Endothelial cell (in vitro differentiated cells): ENCODE measurements at regions not wholly inside any gene's neighbourhood (a gene's known extent, or its start where the extent isn't known, plus 50 kb on each side); places are given as distances from the start of the nearest gene placed in this dataset.

Experiments used
- DNase-seq: peaks from one replicate; pipeline ENCODE4 v3.0.0; 2021; ENCODE audit warnings: low spot score
- H3K27ac Mint-ChIP-seq: one replicate; pipeline ENCODE4 v1.8.0; 2021; ENCODE audit warnings: mixed read lengths, inconsistent platforms; ENCODE audit not compliant: unreplicated experiment
- H3K27me3 Mint-ChIP-seq: one replicate; pipeline ENCODE4 v1.8.0; 2021; ENCODE audit warnings: mild to moderate bottlenecking, moderate library complexity, mixed read lengths, inconsistent platforms; ENCODE audit not compliant: unreplicated experiment
- H3K36me3 Mint-ChIP-seq: one replicate; pipeline ENCODE4 v1.8.0; 2021; ENCODE audit warnings: mild to moderate bottlenecking, low read depth, mixed read lengths, inconsistent platforms; ENCODE audit not compliant: unreplicated experiment
- H3K4me1 Mint-ChIP-seq: one replicate; pipeline ENCODE4 v1.8.0; 2021; ENCODE audit warnings: mild to moderate bottlenecking, mixed read lengths, inconsistent platforms; ENCODE audit not compliant: unreplicated experiment
- H3K4me3 Mint-ChIP-seq: one replicate; pipeline ENCODE4 v1.8.0; 2021; ENCODE audit warnings: mild to moderate bottlenecking, mixed read lengths, inconsistent platforms; ENCODE audit not compliant: unreplicated experiment
- H3K9me3 Mint-ChIP-seq: one replicate; pipeline ENCODE4 v1.8.0; 2021; ENCODE audit warnings: mixed read lengths, inconsistent platforms; ENCODE audit not compliant: unreplicated experiment
- CTCF ChIP-seq: fragments of 200-600 bp; sonication (generic); IDR thresholded peaks from one replicate; pipeline ENCODE4 v1.5.0; 2021; ENCODE audit warnings: antibody characterized with exemption; ENCODE audit not compliant: unreplicated experiment

GRCh38 chr20:39651645-39652325, 689.6 kb downstream of the DHX35 start:
- no peaks in the 10 kb centered on the region for H3K27me3 Mint-ChIP-seq
- H3K4me1 Mint-ChIP-seq: peaks cover 5% of the 10 kb centered on the region
- no peaks in the 10 kb centered on the region for H3K9me3 Mint-ChIP-seq

GRCh38 chr20:39646874-39647413, 684.8 kb downstream of the DHX35 start:
- peaks cover 3% of the 10 kb centered on the region for H3K27me3 Mint-ChIP-seq
- DNase-seq: no peak
- H3K9me3 Mint-ChIP-seq: no peaks in the 10 kb centered on the region
- H3K4me1 Mint-ChIP-seq: peaks cover 5% of the 10 kb centered on the region
- TF ChIP-seq CTCF: no peak
- no peak overlapping the region for H3K4me3 Mint-ChIP-seq
- H3K36me3 Mint-ChIP-seq: no peaks in the 10 kb centered on the region
- no peak overlapping the region for H3K27ac Mint-ChIP-seq

More at GRCh38 chr20:39651645-39652325, 689.6 kb downstream of the DHX35 start:
- Mint-ChIP-seq H3K36me3 (no peaks in the 10 kb centered on the region), H3K27ac (no peak overlapping the region), H3K4me3 (no peak overlapping the region)
- DNase-seq: no peak
- no peak for TF ChIP-seq CTCF

GRCh38 chr20:39645131-39645530, 683.0 kb downstream of the DHX35 start:
- peaks cover 5% of the 10 kb centered on the region for H3K4me1 Mint-ChIP-seq
- no peaks in the 10 kb centered on the region for H3K9me3 Mint-ChIP-seq
- H3K27ac Mint-ChIP-seq: no peak overlapping the region
- H3K27me3 Mint-ChIP-seq: peaks cover 3% of the 10 kb centered on the region
- H3K4me3 Mint-ChIP-seq: no peak overlapping the region
- TF ChIP-seq CTCF: no peak
- DNase-seq: no peak
- no peaks in the 10 kb centered on the region for H3K36me3 Mint-ChIP-seq

- DNase-seq: no peak
- Mint-ChIP-seq H3K27ac (no peak overlapping the region), H3K9me3 (no peaks in the 10 kb centered on the region), H3K27me3 (peaks cover 3% of the 10 kb centered on the region), H3K4me3 (no peak overlapping the region), H3K4me1 (peaks cover 5% of the 10 kb centered on the region), H3K36me3 (no peaks in the 10 kb centered on the region)
- no peak for TF ChIP-seq CTCF
These were observed 681.1 kb downstream of the DHX35 start for GRCh38 chr20:39643292-39643691.

- Mint-ChIP-seq H3K27me3 (peaks cover 3% of the 10 kb centered on the region), H3K9me3 (no peaks in the 10 kb centered on the region), H3K27ac (no peak overlapping the region), H3K4me3 (no peak overlapping the region), H3K36me3 (no peaks in the 10 kb centered on the region), H3K4me1 (peaks cover 5% of the 10 kb centered on the region)
- TF ChIP-seq CTCF: no peak
- DNase-seq: no peak
These were observed 679.3 kb downstream of the DHX35 start for GRCh38 chr20:39641423-39641822.
